Epithelial cell of proximal tubule (primary cell): ENCODE measurements at regions not wholly inside any gene's neighbourhood (a gene's known extent, or its start where the extent isn't known, plus 50 kb on each side); places are given as distances from the start of the nearest gene placed in this dataset.

Experiments used
- DNase-seq: peaks from one replicate; pipeline ENCODE4 v3.0.0-alpha.2; 2011; ENCODE audit warnings: low read depth
- H3K4me3 ChIP-seq: 2 replicates; pipeline ENCODE4 v1.5.1; 2011; ENCODE audit warnings: low read depth, mild to moderate bottlenecking, low read length
- TF ChIP-seq, protein P1 (sequence below): conservative IDR thresholded peaks from 2 replicates; pipeline ENCODE4 v1.5.1; 2012; ENCODE audit warnings: low read depth, mild to moderate bottlenecking, low read length

DNA sequence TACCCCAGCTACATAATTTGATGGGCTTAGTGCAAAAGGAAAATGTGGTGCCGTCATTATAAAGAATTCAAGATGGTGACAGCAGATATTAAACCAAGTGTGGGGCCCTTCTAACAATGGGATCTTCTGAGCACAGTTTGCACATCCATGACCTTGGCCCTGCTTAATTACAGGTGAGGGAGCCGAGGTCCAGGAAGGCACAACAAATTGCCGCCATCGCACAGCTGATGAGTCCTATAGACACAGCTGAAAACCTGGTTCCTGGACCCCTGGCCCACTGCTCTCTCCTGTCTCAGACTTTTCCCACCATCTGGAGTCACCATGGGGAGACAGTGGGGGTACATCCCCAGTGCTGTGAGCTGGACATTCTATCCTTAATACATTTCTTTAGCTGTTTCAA lies 95.8 kb upstream of the MAP4K3 start:
- TF ChIP-seq, protein P1, sequence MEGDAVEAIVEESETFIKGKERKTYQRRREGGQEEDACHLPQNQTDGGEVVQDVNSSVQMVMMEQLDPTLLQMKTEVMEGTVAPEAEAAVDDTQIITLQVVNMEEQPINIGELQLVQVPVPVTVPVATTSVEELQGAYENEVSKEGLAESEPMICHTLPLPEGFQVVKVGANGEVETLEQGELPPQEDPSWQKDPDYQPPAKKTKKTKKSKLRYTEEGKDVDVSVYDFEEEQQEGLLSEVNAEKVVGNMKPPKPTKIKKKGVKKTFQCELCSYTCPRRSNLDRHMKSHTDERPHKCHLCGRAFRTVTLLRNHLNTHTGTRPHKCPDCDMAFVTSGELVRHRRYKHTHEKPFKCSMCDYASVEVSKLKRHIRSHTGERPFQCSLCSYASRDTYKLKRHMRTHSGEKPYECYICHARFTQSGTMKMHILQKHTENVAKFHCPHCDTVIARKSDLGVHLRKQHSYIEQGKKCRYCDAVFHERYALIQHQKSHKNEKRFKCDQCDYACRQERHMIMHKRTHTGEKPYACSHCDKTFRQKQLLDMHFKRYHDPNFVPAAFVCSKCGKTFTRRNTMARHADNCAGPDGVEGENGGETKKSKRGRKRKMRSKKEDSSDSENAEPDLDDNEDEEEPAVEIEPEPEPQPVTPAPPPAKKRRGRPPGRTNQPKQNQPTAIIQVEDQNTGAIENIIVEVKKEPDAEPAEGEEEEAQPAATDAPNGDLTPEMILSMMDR = no peak
- H3K4me3 ChIP-seq = no peak overlapping the region
- DNase-seq = no peak

DNA sequence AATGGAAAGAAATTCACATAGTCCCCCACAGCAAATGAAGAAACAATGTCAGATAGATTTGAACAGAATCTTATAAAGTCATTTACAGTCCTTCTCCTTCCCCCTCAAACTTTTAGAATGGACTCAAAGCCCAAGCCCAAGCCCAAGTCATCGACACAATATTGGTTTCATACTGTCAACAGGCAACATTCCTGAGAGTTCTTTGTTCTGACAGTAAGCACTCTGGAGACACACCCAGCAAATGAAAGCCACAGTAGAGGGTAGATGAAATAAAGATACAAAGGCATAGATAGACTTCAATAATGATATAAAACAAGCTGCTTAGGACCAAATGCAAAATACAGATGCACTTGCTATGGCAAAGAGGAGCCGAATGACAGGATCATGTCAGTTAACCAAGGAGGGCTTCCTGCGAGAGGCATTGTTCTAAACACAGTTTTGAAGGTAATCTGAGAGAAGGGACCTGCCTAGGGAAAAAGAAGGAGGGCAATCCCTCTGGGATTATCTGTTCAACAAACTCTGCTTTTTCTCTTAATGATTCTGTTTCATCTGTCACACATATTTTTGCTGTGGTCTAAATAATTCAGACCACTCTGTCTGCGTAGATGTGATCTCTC lies 97.1 kb upstream of the MAP4K3 start:
- TF ChIP-seq, protein P1 = no peak
- no peak overlapping the region for H3K4me3 ChIP-seq
- no peak for DNase-seq

DNA sequence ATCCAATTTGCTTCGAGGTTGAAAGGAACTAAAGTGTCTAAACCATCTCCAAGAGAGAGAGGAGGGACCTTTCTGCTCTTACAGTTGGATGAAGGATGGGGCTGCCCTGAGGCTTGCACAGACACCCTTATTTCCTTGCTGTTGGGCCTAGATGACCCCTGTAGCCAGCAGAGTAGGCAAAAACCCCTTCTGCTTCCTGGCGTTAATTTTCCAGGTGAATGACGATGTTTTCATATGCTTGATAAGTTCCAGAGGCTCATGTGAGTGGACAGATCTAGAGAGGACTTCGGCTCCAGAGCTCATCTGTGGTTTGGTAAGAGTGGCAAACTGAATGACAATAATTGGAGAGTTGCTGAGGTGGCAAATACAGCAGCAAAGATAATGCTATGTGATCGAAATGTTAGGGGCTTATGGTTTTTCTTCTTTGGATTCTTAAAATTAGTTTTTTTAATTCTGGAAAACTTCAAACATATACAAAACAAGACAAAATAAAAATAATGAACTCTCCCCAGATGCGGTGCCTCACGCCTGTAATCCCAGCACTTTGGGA lies 98.6 kb upstream of the MAP4K3 start:
- no peak for DNase-seq
- TF ChIP-seq, protein P1 = no peak

DNA sequence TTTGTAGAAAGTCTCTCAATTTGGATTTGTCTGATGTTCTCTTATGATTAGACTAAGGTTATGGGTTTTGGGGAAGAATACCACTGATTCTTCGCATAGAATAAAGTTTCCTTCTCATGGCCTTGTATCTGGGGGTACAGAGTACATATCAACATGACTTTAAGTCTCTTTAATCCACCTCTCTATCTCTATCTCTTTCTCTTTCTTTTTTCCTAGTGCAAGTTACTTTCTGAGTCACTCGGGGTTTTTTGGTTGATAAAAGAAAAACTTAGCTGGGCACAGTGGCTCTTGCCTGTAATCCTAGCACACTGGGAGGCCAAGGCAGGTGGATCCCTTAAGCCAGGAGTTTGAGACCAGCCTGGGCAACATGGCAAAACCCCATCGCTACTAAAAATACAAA lies 100.1 kb upstream of the MAP4K3 start:
- TF ChIP-seq, protein P1 = no peak
- H3K4me3 ChIP-seq = no peak overlapping the region
- no peak for DNase-seq

More for the DNA sequence above, 98.6 kb upstream of the MAP4K3 start:
- no peak overlapping the region for H3K4me3 ChIP-seq

DNA sequence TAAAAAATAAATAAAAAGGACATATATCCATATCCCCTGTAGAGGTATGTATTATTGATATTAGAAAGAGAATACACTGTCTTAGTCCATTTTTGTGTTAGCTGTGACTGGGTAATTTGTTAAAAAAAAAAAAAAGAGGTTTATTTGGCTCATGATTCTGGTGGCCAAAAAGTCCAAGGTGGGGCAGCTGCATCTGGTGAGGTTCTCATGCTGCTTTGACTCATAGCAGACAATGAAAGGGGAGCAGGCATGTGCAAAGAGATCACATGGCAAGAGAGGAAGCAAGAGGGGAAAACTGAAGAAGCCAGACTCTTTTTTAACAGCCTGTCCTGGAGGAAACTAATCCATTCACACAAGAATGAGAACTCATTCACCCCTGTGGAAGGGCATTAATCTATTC lies 101.6 kb upstream of the MAP4K3 start:
- TF ChIP-seq, protein P1 = no peak
- no peak overlapping the region for H3K4me3 ChIP-seq
- DNase-seq = no peak

DNA sequence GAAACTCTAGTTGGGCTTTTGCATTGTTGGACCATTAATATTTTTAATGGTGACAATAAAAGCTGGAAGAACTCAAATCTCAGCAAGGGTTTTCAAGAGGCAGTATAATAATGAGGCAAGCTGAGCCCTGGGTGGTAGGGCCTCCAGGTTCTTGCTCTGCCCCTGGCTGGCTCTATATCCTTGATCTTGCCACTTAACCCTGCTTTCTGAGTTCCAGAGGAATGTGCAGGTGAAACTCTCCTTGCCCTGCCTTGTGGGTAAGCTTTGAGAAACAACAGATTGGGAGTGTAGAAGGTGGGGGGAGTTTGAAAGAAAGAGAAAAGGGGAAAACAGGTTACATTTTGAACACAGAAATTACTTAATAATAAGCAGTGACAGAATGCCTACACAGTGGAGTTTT lies 103.3 kb upstream of the MAP4K3 start:
- no peak overlapping the region for H3K4me3 ChIP-seq
- TF ChIP-seq, protein P1 = no peak
- no peak for DNase-seq
